SU-DHL-6 (cell line): ENCODE measurements at regions not wholly inside any gene's neighbourhood (a gene's known extent, or its start where the extent isn't known, plus 50 kb on each side); places are given as distances from the start of the nearest gene placed in this dataset.

Source experiments
- H2AFZ ChIP-seq: fragments of 200-600 bp; sonication (generic); 2 replicates; pipeline ENCODE4 v1.6.1; 2014; ENCODE audit warnings: low read depth, mild to moderate bottlenecking, moderate library complexity, mixed read lengths, antibody characterized with exemption, low read length; ENCODE audit not compliant: severe bottlenecking
- H3F3A ChIP-seq: fragments of 200-600 bp; shearing (Covaris generic); 2 replicates; pipeline ENCODE4 v1.6.0; 2016; ENCODE audit warnings: antibody characterized with exemption, mild to moderate bottlenecking; ENCODE audit not compliant: insufficient read depth
- H3K27ac ChIP-seq: fragments of 200-600 bp; sonication (generic); 2 replicates; pipeline ENCODE4 v1.5.1; 2016; ENCODE audit warnings: low read depth, mild to moderate bottlenecking, low read length, moderate library complexity, mixed read lengths
- H3K27me3 ChIP-seq: fragments of 200-600 bp; sonication (generic), shearing (Covaris generic); 2 replicates; pipeline ENCODE4 v1.6.0; 2014; ENCODE audit warnings: mild to moderate bottlenecking, low read length
- H3K36me3 ChIP-seq: fragments of 200-600 bp; sonication (generic); 2 replicates; pipeline ENCODE4 v1.6.1; 2014; ENCODE audit warnings: mild to moderate bottlenecking, low read length, mixed read lengths
- H3K4me2 ChIP-seq: fragments of 300-600, 200-600 bp; shearing (Covaris generic), sonication (generic); 2 replicates; pipeline ENCODE4 v1.6.0; 2014; ENCODE audit warnings: low read length, low read depth, mild to moderate bottlenecking; ENCODE audit not compliant: poor library complexity, severe bottlenecking
- H3K4me3 ChIP-seq: fragments of 200-600 bp; sonication (generic); 2 replicates; pipeline ENCODE4 v1.5.1; 2014; ENCODE audit warnings: antibody characterized with exemption, low read length, mild to moderate bottlenecking, mixed read lengths; ENCODE audit not compliant: insufficient read depth, poor library complexity, severe bottlenecking
- H3K79me2 ChIP-seq: fragments of 200-600 bp; sonication (generic); 2 replicates; pipeline ENCODE4 v1.6.1; 2014; ENCODE audit warnings: mild to moderate bottlenecking, low read length, moderate library complexity; ENCODE audit not compliant: insufficient read depth
- H3K9ac ChIP-seq: fragments of 200-600 bp; sonication (generic); 2 replicates; pipeline ENCODE4 v1.7.0; 2014; ENCODE audit warnings: mild to moderate bottlenecking, low read length
- H3K9me2 ChIP-seq: fragments of 200-600 bp; sonication (generic); replicated peaks from 2 replicates; pipeline ENCODE4 v1.6.1; 2014; ENCODE audit warnings: low read length; ENCODE audit not compliant: insufficient read depth
- H3K9me3 ChIP-seq: fragments of 200-600 bp; sonication (generic); 2 replicates; pipeline ENCODE4 v1.6.1; 2014; ENCODE audit warnings: low read length, mixed read lengths; ENCODE audit not compliant: insufficient read depth
- H4K20me1 ChIP-seq: fragments of 200-600 bp; sonication (generic); 2 replicates; pipeline ENCODE4 v1.6.1; 2014; ENCODE audit warnings: low read depth, mild to moderate bottlenecking, antibody characterized with exemption, low read length, moderate library complexity, mixed read lengths
- EZH2phosphoT487 ChIP-seq: fragments of 200-600 bp; sonication (generic), shearing (Covaris generic); conservative IDR thresholded peaks from 2 replicates; pipeline ENCODE4 v1.6.1; 2018; ENCODE audit warnings: mild to moderate bottlenecking, antibody characterized with exemption, low read length, moderate library complexity, mixed read lengths
- TF ChIP-seq, protein P1 (sequence below): fragments of 200-600 bp; sonication (generic); IDR thresholded peaks from one replicate; pipeline ENCODE4 v1.5.1; 2017; ENCODE audit warnings: antibody characterized with exemption, mild to moderate bottlenecking, low read length, moderate library complexity; ENCODE audit not compliant: insufficient read depth, poor library complexity, severe bottlenecking

- Histone ChIP-seq H3K9me2 (no peaks in the 10 kb centered on the region), H3K27me3 (no peaks in the 10 kb centered on the region), H3K4me2 (no peak overlapping the region), H3K9ac (no peak overlapping the region), H3K4me3 (no peak overlapping the region), H3K36me3 (no peaks in the 10 kb centered on the region), H2AFZ (no peak overlapping the region), H4K20me1 (no peaks in the 10 kb centered on the region), H3K79me2 (no peaks in the 10 kb centered on the region), H3K27ac (no peak overlapping the region), H3K9me3 (no peaks in the 10 kb centered on the region), H3F3A (no peaks in the 10 kb centered on the region)
- no peak for TF ChIP-seq EZH2phosphoT487
- TF ChIP-seq, protein P1, sequence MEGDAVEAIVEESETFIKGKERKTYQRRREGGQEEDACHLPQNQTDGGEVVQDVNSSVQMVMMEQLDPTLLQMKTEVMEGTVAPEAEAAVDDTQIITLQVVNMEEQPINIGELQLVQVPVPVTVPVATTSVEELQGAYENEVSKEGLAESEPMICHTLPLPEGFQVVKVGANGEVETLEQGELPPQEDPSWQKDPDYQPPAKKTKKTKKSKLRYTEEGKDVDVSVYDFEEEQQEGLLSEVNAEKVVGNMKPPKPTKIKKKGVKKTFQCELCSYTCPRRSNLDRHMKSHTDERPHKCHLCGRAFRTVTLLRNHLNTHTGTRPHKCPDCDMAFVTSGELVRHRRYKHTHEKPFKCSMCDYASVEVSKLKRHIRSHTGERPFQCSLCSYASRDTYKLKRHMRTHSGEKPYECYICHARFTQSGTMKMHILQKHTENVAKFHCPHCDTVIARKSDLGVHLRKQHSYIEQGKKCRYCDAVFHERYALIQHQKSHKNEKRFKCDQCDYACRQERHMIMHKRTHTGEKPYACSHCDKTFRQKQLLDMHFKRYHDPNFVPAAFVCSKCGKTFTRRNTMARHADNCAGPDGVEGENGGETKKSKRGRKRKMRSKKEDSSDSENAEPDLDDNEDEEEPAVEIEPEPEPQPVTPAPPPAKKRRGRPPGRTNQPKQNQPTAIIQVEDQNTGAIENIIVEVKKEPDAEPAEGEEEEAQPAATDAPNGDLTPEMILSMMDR: no peak
Measured at GRCh38 chr16:52383119-52383518, 163.8 kb downstream of the TOX3 start.

DNA sequence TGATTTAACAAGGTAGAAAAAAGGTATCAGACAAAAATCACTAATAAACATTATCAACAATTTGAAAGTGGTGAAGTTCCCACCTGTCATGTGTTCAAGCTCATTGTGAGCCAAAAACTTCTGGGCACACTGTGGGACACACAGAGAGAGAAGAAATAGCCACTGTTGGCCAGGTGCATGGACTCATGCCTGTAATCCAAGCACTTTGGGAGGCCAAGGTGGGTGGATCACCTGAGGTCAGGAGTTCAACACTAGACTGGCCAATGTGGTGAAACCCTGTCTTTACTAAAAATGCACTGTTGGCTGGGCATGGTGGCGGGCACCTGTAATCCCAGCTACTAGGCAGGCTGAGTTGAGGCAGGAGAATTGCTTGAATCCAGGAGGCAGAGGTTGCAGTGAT lies 167.4 kb downstream of the TOX3 start:
- H3K9ac ChIP-seq: no peak overlapping the region
- H3K4me2 ChIP-seq: no peak overlapping the region
- no peaks in the 10 kb centered on the region for H3K27me3 ChIP-seq
- H4K20me1 ChIP-seq: no peaks in the 10 kb centered on the region
- no peak overlapping the region for H3K27ac ChIP-seq
- TF ChIP-seq, protein P1: no peak
- TF ChIP-seq EZH2phosphoT487: no peak
- H3K36me3 ChIP-seq: no peaks in the 10 kb centered on the region
- H2AFZ ChIP-seq: no peak overlapping the region
- no peak overlapping the region for H3K4me3 ChIP-seq
- no peaks in the 10 kb centered on the region for H3F3A ChIP-seq
- no peaks in the 10 kb centered on the region for H3K9me2 ChIP-seq
- H3K9me3 ChIP-seq: no peaks in the 10 kb centered on the region
- no peaks in the 10 kb centered on the region for H3K79me2 ChIP-seq

GRCh38 chr16:52376676-52377280 lies 170.2 kb downstream of the TOX3 start:
- Histone ChIP-seq H3K9ac (no peak overlapping the region), H3K27me3 (no peaks in the 10 kb centered on the region), H3K36me3 (no peaks in the 10 kb centered on the region), H3K9me3 (no peaks in the 10 kb centered on the region), H3K4me3 (no peak overlapping the region), H3K79me2 (no peaks in the 10 kb centered on the region), H3K4me2 (no peak overlapping the region), H2AFZ (no peak overlapping the region), H3K9me2 (no peaks in the 10 kb centered on the region), H3K27ac (no peak overlapping the region), H3F3A (no peaks in the 10 kb centered on the region), H4K20me1 (no peaks in the 10 kb centered on the region)
- TF ChIP-seq EZH2phosphoT487: no peak
- TF ChIP-seq, protein P1: no peak
